A673 (cell line): ENCODE measurements at regions not wholly inside any gene's neighbourhood (a gene's known extent, or its start where the extent isn't known, plus 50 kb on each side); places are given as distances from the start of the nearest gene placed in this dataset.

ENCODE experiments used
- BruUV-seq: library from RNA; stranded (reverse); fragments of 400-500 nt; replicated peaks from 2 replicates; lab custom pipeline; 2021; lab: Mats Ljungman, UMichigan
- CTCF ChIA-PET: fragments of 300-600 bp; sonication (Branson Sonifier 250); formaldehyde crosslinking; loops from one replicate; lab custom pipeline; 2022; ENCODE audit warnings: antibody characterized with exemption; lab: Charles Lee
- POLR2A ChIA-PET: fragments of 300-600 bp; sonication (Branson Sonifier 250); formaldehyde crosslinking; loops from one replicate; lab custom pipeline; 2022; ENCODE audit warnings: antibody characterized with exemption; ENCODE audit not compliant: low non-redundant PET; lab: Charles Lee
- DNase-seq: peaks from one replicate; pipeline ENCODE4 v3.0.0-alpha.2; 2015; ENCODE audit warnings: low spot score
- H3K27ac ChIP-seq: fragments of 200-600 bp; sonication (generic); 2 replicates; pipeline ENCODE4 v1.5.1; 2016; ENCODE audit warnings: mixed run types, low read depth, mild to moderate bottlenecking, mixed read lengths, antibody characterized with exemption, low read length; ENCODE audit not compliant: poor library complexity, severe bottlenecking
- H3K27me3 ChIP-seq: fragments of 200-600 bp; sonication (generic); replicated peaks from 2 replicates; pipeline ENCODE4 v1.6.1; 2017; ENCODE audit warnings: mixed run types, low read depth, mild to moderate bottlenecking, mixed read lengths, antibody characterized with exemption, low read length; ENCODE audit not compliant: insufficient read depth, poor library complexity
- H3K36me3 ChIP-seq: fragments of 200-600 bp; sonication (generic); 2 replicates; pipeline ENCODE4 v1.6.1; 2016; ENCODE audit warnings: mixed run types, mild to moderate bottlenecking, mixed read lengths, antibody characterized with exemption, low read length; ENCODE audit not compliant: insufficient read depth, poor library complexity, severe bottlenecking
- H3K4me1 ChIP-seq: fragments of 200-600 bp; sonication (generic); 2 replicates; pipeline ENCODE4 v1.6.1; 2017; ENCODE audit warnings: mixed run types, mild to moderate bottlenecking, mixed read lengths, antibody characterized with exemption, low read length; ENCODE audit not compliant: insufficient read depth, poor library complexity, severe bottlenecking
- H3K4me3 ChIP-seq: fragments of 200-600 bp; sonication (generic); 2 replicates; pipeline ENCODE4 v1.5.1; 2016; ENCODE audit warnings: low read depth, mixed run types, mild to moderate bottlenecking, mixed read lengths, low read length; ENCODE audit not compliant: poor library complexity, severe bottlenecking
- H3K9me3 ChIP-seq: fragments of 200-600 bp; sonication (generic); 2 replicates; pipeline ENCODE4 v1.6.1; 2016; ENCODE audit warnings: mixed run types, low read depth, mild to moderate bottlenecking, mixed read lengths, antibody characterized with exemption, low read length; ENCODE audit not compliant: poor library complexity, severe bottlenecking
- CTCF ChIP-seq: fragments of 300-800, 200-600 bp; sonication (generic); conservative IDR thresholded peaks from 2 replicates; pipeline ENCODE4 v1.5.1; 2017; ENCODE audit warnings: low read depth, mild to moderate bottlenecking, antibody characterized with exemption, low read length, moderate library complexity, mixed read lengths
- EZH2 ChIP-seq: fragments of 200-600 bp; sonication (generic); IDR thresholded peaks from 2 replicates; pipeline ENCODE4 v1.6.1; 2017; ENCODE audit warnings: borderline replicate concordance, low read depth, mild to moderate bottlenecking, mixed read lengths, antibody characterized with exemption, low read length; ENCODE audit not compliant: poor library complexity, severe bottlenecking
- intact Hi-C: fragments of 100-400 bp; cut with micrococcal nuclease; formaldehyde crosslinking; loops from one replicate; pipeline ENCODE4 v1.10.0; 2022; ENCODE audit not compliant: unreplicated experiment

GRCh38 chr6:163756079-163756478 is 341.6 kb downstream of the QKI start:
- intact Hi-C loops, result no loop called here
- Histone ChIP-seq H3K4me1 (no peaks in the 10 kb centered on the region), H3K9me3 (no peaks in the 10 kb centered on the region), H3K36me3 (no peaks in the 10 kb centered on the region), H3K27ac (no peak overlapping the region), H3K4me3 (no peak overlapping the region), H3K27me3 (peaks cover 4% of the 10 kb centered on the region)
- no TSS peak for BruUV-seq
- no peak for DNase-seq
- TF ChIP-seq EZH2 (no peak), CTCF (no peak)
- CTCF ChIA-PET, result no interaction called here
- POLR2A ChIA-PET, result no interaction called here

- CTCF ChIA-PET, result no interaction called here
Observed at GRCh38 chr6:163754866-163755265, 340.3 kb downstream of the QKI start.

GRCh38 chr6:163753430-163753829 is 338.9 kb downstream of the QKI start:
- POLR2A ChIA-PET, result no interaction called here
- intact Hi-C loops, result no loop called here
- DNase-seq, result no peak
- H3K4me1 ChIP-seq, result no peaks in the 10 kb centered on the region
- H3K36me3 ChIP-seq, result no peaks in the 10 kb centered on the region
- no peak overlapping the region for H3K27ac ChIP-seq
- H3K27me3 ChIP-seq, result no peaks in the 10 kb centered on the region
- no peak for TF ChIP-seq EZH2
- TF ChIP-seq CTCF, result no peak
- H3K9me3 ChIP-seq, result no peaks in the 10 kb centered on the region
- CTCF ChIA-PET, result no interaction called here
- no TSS peak for BruUV-seq
- H3K4me3 ChIP-seq, result no peak overlapping the region

More at GRCh38 chr6:163754866-163755265, 340.3 kb downstream of the QKI start:
- DNase-seq, result no peak
- Histone ChIP-seq H3K4me1 (no peaks in the 10 kb centered on the region), H3K27ac (no peak overlapping the region), H3K4me3 (no peak overlapping the region), H3K27me3 (peaks cover 4% of the 10 kb centered on the region), H3K36me3 (no peaks in the 10 kb centered on the region), H3K9me3 (no peaks in the 10 kb centered on the region)
- BruUV-seq, result no TSS peak
- TF ChIP-seq CTCF, result no peak
- TF ChIP-seq EZH2, result no peak
- POLR2A ChIA-PET, result no interaction called here
- intact Hi-C loops, result no loop called here
